ENCODE measurements at regions not wholly inside any gene's neighbourhood (a gene's known extent, or its start where the extent isn't known, plus 50 kb on each side); places are given as distances from the start of the nearest gene placed in this dataset.

DNA sequence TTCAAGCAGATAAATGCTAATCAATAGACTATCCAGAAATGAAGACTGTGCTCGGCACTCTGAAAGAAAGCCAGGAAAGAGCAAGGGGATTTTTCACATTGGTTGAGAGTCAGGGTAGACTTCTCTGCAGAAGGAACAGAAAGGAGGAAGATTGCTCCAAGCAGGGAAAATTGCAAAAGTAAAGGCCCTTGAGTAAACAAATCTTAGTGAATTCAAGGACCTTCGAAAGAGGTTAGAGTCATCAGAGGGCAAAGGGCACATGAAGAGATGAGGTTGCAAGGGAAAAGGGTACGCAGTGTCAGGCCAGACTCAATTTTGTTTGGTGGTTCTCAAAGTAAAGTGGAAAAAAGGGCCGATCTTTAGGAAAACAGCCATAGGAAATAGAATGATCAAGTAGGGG is 157.6 kb upstream of the RAI14 start:
- TF ChIP-seq FOXM1 (IDR thresholded peaks at IDR 0.05; ENCODE audit: borderline replicate concordance, low read depth) (no peak), TAF1 (IDR thresholded peaks at IDR 0.05; ENCODE audit: low read depth) (no peak), EP300 (IDR thresholded peaks at IDR 0.05; ENCODE audit: borderline replicate concordance) (no peak), YY1 (IDR thresholded peaks at IDR 0.05; ENCODE audit: low read depth) (no peak), RAD21 (IDR thresholded peaks at IDR 0.05; ENCODE audit: low read depth) (no peak), TEAD4 (IDR thresholded peaks at IDR 0.05) (no peak), NFIC (IDR thresholded peaks at IDR 0.05) (no peak)
- TF ChIP-seq, protein P1, sequence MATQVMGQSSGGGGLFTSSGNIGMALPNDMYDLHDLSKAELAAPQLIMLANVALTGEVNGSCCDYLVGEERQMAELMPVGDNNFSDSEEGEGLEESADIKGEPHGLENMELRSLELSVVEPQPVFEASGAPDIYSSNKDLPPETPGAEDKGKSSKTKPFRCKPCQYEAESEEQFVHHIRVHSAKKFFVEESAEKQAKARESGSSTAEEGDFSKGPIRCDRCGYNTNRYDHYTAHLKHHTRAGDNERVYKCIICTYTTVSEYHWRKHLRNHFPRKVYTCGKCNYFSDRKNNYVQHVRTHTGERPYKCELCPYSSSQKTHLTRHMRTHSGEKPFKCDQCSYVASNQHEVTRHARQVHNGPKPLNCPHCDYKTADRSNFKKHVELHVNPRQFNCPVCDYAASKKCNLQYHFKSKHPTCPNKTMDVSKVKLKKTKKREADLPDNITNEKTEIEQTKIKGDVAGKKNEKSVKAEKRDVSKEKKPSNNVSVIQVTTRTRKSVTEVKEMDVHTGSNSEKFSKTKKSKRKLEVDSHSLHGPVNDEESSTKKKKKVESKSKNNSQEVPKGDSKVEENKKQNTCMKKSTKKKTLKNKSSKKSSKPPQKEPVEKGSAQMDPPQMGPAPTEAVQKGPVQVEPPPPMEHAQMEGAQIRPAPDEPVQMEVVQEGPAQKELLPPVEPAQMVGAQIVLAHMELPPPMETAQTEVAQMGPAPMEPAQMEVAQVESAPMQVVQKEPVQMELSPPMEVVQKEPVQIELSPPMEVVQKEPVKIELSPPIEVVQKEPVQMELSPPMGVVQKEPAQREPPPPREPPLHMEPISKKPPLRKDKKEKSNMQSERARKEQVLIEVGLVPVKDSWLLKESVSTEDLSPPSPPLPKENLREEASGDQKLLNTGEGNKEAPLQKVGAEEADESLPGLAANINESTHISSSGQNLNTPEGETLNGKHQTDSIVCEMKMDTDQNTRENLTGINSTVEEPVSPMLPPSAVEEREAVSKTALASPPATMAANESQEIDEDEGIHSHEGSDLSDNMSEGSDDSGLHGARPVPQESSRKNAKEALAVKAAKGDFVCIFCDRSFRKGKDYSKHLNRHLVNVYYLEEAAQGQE (IDR thresholded peaks at IDR 0.05; ENCODE audit: low read depth): no peak
